AG09319 (cell line): ENCODE measurements at regions not wholly inside any gene's neighbourhood (a gene's known extent, or its start where the extent isn't known, plus 50 kb on each side); places are given as distances from the start of the nearest gene placed in this dataset.
"Not testable (repeated sequence)": the region's sequence is repeated elsewhere in the genome, so short reads cannot be mapped to it uniquely, and the experiment has no call there.

Experiments
- DNase-seq: peaks from one replicate; pipeline ENCODE4 v3.0.0-alpha.2; 2010; ENCODE audit warnings: low read depth; ENCODE audit errors: extremely low read depth
- CTCF ChIP-seq: IDR thresholded peaks from 2 replicates; pipeline ENCODE4 v1.5.1; 2011; ENCODE audit warnings: low read depth, mild to moderate bottlenecking, inconsistent platforms, low read length, moderate library complexity

GRCh38 chr2:167818521-167818920 is 428.9 kb downstream of the STK39 start:
- no peak for DNase-seq
- no peak for TF ChIP-seq CTCF

- TF ChIP-seq CTCF: no peak
- no peak for DNase-seq
Measured at GRCh38 chr2:167817908-167818307, 429.5 kb downstream of the STK39 start.

- no peak for TF ChIP-seq CTCF
- no peak for DNase-seq
Measured at GRCh38 chr2:167817422-167817821, 430.0 kb downstream of the STK39 start.

GRCh38 chr2:167816874-167817290 is 430.5 kb downstream of the STK39 start:
- no peak for TF ChIP-seq CTCF
- DNase-seq: no peak

- DNase-seq: no peak
Measured at GRCh38 chr2:167814881-167815718, 432.3 kb downstream of the STK39 start.

GRCh38 chr2:167814482-167814880 is 432.9 kb downstream of the STK39 start:
- not testable (repeated sequence) for DNase-seq

More at GRCh38 chr2:167814881-167815718, 432.3 kb downstream of the STK39 start:
- no peak for TF ChIP-seq CTCF

- not testable (repeated sequence) for DNase-seq
Measured at GRCh38 chr2:167809799-167810198, 437.6 kb downstream of the STK39 start.

GRCh38 chr2:167803449-167803988 is 443.9 kb downstream of the STK39 start:
- TF ChIP-seq CTCF: no peak
- DNase-seq: no peak
